HFF-Myc (cell line): ENCODE measurements at regions not wholly inside any gene's neighbourhood (a gene's known extent, or its start where the extent isn't known, plus 50 kb on each side); places are given as distances from the start of the nearest gene placed in this dataset.

Source experiments
- DNase-seq: peaks from one replicate; pipeline ENCODE4 v3.0.0-alpha.2; 2011; ENCODE audit warnings: low read depth; ENCODE audit errors: extremely low read depth
- H3K4me3 ChIP-seq: replicated peaks from 2 replicates; pipeline ENCODE4 v1.5.1; 2011; ENCODE audit warnings: low read depth, mild to moderate bottlenecking, control low read depth, low read length
- TF ChIP-seq, protein P1 (sequence below): IDR thresholded peaks from 2 replicates; pipeline ENCODE4 v1.5.1; 2012; ENCODE audit warnings: mild to moderate bottlenecking, low read depth, low read length, control low read depth; ENCODE audit errors: missing control alignments

DNA sequence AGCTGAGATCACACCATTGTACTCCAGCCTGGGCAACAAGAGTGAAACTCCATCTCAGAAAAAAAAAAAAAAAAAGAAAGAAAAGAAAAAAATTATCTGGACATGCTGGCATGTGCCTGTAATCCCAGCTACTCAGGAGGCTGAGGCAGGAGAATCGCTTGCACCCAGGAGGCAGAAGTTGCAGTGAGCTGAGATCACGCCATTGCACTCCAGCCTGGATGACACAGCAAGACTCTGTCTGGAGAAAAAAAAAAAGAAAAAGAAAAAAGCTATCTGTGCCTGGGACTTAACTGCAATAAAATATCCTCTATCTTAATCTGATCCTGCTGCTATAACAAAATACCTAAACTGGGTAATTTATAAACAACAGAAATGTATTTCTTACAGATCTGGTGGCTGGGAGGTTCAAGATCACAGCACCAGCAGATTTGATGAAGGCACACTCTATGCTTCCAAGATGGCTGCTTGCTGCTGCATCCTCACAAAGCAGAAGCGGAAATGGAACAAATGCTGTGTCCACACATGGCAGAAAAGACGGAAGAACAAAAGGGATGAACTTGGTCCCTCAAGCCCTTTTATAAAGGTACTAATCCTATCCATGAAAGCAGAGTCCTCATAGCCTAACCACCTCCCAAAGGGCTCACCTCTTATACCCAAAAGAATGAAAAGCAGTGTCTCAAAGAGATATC is 273.3 kb upstream of the JARID2 start:
- TF ChIP-seq, protein P1, sequence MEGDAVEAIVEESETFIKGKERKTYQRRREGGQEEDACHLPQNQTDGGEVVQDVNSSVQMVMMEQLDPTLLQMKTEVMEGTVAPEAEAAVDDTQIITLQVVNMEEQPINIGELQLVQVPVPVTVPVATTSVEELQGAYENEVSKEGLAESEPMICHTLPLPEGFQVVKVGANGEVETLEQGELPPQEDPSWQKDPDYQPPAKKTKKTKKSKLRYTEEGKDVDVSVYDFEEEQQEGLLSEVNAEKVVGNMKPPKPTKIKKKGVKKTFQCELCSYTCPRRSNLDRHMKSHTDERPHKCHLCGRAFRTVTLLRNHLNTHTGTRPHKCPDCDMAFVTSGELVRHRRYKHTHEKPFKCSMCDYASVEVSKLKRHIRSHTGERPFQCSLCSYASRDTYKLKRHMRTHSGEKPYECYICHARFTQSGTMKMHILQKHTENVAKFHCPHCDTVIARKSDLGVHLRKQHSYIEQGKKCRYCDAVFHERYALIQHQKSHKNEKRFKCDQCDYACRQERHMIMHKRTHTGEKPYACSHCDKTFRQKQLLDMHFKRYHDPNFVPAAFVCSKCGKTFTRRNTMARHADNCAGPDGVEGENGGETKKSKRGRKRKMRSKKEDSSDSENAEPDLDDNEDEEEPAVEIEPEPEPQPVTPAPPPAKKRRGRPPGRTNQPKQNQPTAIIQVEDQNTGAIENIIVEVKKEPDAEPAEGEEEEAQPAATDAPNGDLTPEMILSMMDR = no peak
- DNase-seq = no peak
- H3K4me3 ChIP-seq = no peak overlapping the region

DNA sequence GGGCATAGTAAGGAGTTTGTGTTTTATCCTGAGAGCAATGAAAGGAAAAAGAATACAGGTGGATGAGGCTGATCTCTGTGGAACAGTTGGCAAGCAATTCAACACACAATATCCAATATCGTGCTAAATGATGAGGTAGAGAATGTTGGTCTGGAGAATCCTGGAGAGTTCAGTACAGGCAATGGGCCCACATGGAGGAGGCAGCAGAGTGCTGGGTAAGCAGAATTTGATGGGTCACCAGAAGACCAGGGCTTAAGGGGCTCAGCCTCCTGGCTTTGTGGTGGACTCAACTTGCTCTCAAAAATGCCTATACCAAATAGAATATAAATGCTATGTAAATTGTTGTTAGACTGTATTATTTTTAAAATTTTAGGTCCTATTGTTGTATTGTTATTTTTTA is 271.5 kb upstream of the JARID2 start:
- H3K4me3 ChIP-seq = no peak overlapping the region
- TF ChIP-seq, protein P1 = no peak
- no peak for DNase-seq

DNA sequence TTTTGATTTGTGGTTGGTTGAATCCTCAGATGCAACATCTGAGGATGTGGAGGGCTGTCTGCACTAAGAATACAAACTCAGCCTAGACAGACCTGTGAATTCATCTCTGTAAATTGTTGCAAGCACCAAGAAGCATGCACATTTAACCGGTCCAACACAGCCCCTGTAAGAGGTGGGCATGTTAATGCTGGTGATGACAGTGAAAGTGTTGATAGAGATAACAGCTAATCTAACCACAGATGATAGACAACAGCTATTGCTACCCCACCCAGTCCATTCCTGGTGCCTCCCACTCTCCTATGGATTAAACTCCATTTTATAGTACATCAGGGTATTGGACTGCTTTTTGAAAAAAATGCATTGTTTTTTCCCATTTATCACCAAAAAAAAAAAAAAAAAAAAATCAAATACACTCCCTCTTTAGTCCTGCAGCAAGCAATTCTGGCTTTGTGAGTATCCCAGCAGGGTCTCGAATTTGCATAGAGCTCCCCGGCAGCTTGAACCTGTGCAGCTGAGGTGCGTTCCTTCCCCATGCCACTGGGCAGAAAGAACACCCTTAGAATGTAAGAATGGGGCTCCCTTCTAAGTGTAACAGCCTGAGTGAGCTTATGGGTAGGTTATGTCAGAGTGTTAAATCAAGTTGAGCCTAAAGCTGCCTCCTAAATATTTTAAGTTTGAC is 270.9 kb upstream of the JARID2 start:
- no peak overlapping the region for H3K4me3 ChIP-seq
- TF ChIP-seq, protein P1 = no peak
- no peak for DNase-seq

DNA sequence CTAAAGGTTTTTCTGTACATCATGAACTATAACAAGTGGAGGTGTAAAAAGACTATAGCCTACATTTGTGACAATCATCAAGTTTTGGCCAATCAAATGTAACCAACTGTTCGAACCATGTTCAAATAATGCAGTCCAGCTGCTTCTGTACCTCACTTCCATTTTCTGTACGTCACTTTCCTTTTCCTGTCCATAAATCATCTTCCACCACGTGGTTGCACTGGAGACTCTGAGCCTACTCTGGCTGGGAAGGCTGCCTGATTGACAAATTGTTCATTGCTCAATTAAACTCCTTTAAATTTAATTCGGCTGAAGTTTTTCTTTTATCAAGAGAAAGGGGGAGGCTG is 270.4 kb upstream of the JARID2 start:
- TF ChIP-seq, protein P1 = no peak
- no peak overlapping the region for H3K4me3 ChIP-seq
- DNase-seq = peak; percentile 56

DNA sequence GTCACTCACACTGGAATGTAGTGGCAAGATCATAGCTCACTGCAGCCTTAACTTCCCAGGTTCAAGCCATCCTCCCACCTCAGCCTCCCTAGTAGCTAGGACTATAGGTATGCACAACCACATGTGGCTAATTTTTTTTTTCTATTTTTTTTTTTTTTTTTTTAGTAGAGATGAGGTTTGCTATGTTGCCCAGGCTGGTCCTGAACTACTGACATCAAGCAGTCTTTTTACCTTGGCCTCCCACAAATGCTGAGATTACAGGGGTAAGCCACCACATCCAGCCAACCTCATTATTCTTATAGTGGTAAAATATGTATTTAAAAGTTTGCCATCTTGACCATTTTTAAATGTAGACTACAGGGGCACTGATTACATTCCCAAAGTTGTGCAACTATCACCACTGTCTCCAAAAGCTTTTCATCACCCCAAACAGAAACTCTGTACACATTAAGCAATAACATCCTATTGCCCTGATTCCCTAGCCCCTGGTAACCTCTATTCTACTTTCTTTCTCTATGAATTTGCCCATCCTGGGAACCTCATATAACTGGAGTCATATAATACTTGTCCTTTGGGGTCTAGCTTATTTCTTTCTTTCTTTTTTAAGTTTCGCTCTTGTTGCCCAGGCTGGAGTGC is 268.0 kb upstream of the JARID2 start:
- H3K4me3 ChIP-seq = no peak overlapping the region
- DNase-seq = no peak
- TF ChIP-seq, protein P1 = no peak

DNA sequence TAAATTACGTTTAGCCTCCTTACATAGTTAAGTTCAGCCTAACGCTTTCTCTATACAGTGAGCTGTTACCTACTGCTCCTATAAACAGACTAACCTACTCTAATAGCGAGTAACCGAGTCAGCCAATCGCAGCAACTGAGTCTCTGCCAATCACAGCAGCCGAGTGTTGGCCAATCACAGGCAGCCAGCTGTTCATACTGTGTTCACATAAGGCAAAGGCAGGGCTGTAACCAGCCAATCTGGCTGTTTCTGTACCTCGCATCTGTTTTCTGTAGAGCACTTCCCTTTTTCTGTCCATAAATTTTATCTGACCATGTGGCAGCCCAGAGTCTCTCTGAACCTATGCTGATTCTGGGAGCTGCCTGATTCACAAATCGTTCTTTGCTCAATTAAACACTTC is 263.9 kb upstream of the JARID2 start:
- no peak for DNase-seq
- TF ChIP-seq, protein P1 = no peak
- no peak overlapping the region for H3K4me3 ChIP-seq
